HEK293 (cell line): ENCODE measurements at regions not wholly inside any gene's neighbourhood (a gene's known extent, or its start where the extent isn't known, plus 50 kb on each side); places are given as distances from the start of the nearest gene placed in this dataset.
"Not testable (repeated sequence)": the region's sequence is repeated elsewhere in the genome, so short reads cannot be mapped to it uniquely, and the experiment has no call there.

Experiments
- CTCF ChIP-seq: fragments of 450-650 bp; formaldehyde crosslinking; IDR thresholded peaks from 2 replicates; pipeline ENCODE4 v1.5.1; 2016; ENCODE audit warnings: missing biosample characterization, missing genetic modification characterization
- GLIS1 ChIP-seq: fragments of 450-650 bp; formaldehyde crosslinking; IDR thresholded peaks from 2 replicates; pipeline ENCODE4 v1.5.1; 2016; ENCODE audit warnings: missing biosample characterization, missing genetic modification characterization
- HOXD13 ChIP-seq: sonication (generic); formaldehyde crosslinking; IDR thresholded peaks from 2 replicates; pipeline ENCODE4 v1.8.0; 2022; ENCODE audit warnings: missing genetic modification reagents, borderline replicate concordance
- KLF1 ChIP-seq: fragments of 450-650 bp; formaldehyde crosslinking; IDR thresholded peaks from 2 replicates; pipeline ENCODE4 v1.5.1; 2016; ENCODE audit warnings: missing biosample characterization, missing genetic modification characterization
- OVOL3 ChIP-seq: fragments of 450-650 bp; formaldehyde crosslinking; IDR thresholded peaks from 2 replicates; pipeline ENCODE4 v1.5.1; 2016; ENCODE audit warnings: missing biosample characterization, missing genetic modification characterization
- PATZ1 ChIP-seq: fragments of 450-650 bp; formaldehyde crosslinking; IDR thresholded peaks from 2 replicates; pipeline ENCODE4 v1.5.1; 2016; ENCODE audit warnings: missing biosample characterization, missing genetic modification characterization
- PBX3 ChIP-seq: sonication (generic); formaldehyde crosslinking; IDR thresholded peaks from 2 replicates; pipeline ENCODE4 v1.8.1; 2022; ENCODE audit warnings: mild to moderate bottlenecking, moderate library complexity, missing genetic modification reagents
- TCF7L2 ChIP-seq: IDR thresholded peaks from 2 replicates; pipeline ENCODE4 v1.6.1; 2011; ENCODE audit warnings: low read depth, mild to moderate bottlenecking, inconsistent platforms, low read length, moderate library complexity, borderline replicate concordance
- ZNF132 ChIP-seq: fragments of 450-650 bp; formaldehyde crosslinking; IDR thresholded peaks from 2 replicates; pipeline ENCODE4 v1.5.1; 2017; ENCODE audit warnings: missing biosample characterization, missing genetic modification characterization, borderline replicate concordance
- ZNF280C ChIP-seq: fragments of 450-650 bp; formaldehyde crosslinking; IDR thresholded peaks from 2 replicates; pipeline ENCODE4 v1.5.1; 2016; ENCODE audit warnings: missing biosample characterization, missing genetic modification characterization
- ZNF488 ChIP-seq: fragments of 450-650 bp; formaldehyde crosslinking; IDR thresholded peaks from 2 replicates; pipeline ENCODE4 v1.5.1; 2016; ENCODE audit warnings: missing biosample characterization, missing genetic modification characterization
- ZSCAN5A ChIP-seq: fragments of 450-650 bp; formaldehyde crosslinking; IDR thresholded peaks from 2 replicates; pipeline ENCODE4 v1.5.1; 2016; ENCODE audit warnings: missing biosample characterization, missing genetic modification characterization

- not testable (repeated sequence) for TF ChIP-seq ZNF132; HOXD13 (CRISPR knock-in tag); KLF1 (tag by site-specific recombination); TCF7L2; OVOL3 (tag by site-specific recombination); GLIS1; ZSCAN5A; CTCF (tag by site-specific recombination); ZNF280C (tag by site-specific recombination); ZNF488; PATZ1 (tag by site-specific recombination); PBX3 (CRISPR knock-in tag)
These were observed 903.9 kb upstream of the ADAMTS5 start for GRCh38 chr21:27870755-27871154.
